K562 (cell line): ENCODE measurements at regions not wholly inside any gene's neighbourhood (a gene's known extent, or its start where the extent isn't known, plus 50 kb on each side); places are given as distances from the start of the nearest gene placed in this dataset.
"Not testable (repeated sequence)": the region's sequence is repeated elsewhere in the genome, so short reads cannot be mapped to it uniquely, and the experiment has no call there.

Experiments
- ATAC-seq: fragments of 200-7000 bp; cut with Tn5 transposase; 3 replicates; pipeline ENCODE4 v1.9.1; 2020; ENCODE audit warnings: moderate library complexity
- BruUV-seq: library from RNA; stranded (reverse); fragments of 400-500 nt; replicated peaks from 2 replicates; lab custom pipeline; 2021; lab: Mats Ljungman, UMichigan
- CTCF ChIA-PET: fragments of 300-600 bp; formaldehyde crosslinking; extraction: SDS; loops from one replicate; lab custom pipeline; 2021; ENCODE audit warnings: low intra/inter-chr PET ratio; lab: Yijun Ruan, JAX
- POLR2A ChIA-PET: fragments of 300-600, 350-650 bp; sonication (Branson Sonifier 250); formaldehyde crosslinking; extraction: SDS; loops from one replicate; lab custom pipeline; 2021; ENCODE audit warnings: antibody characterized with exemption, inconsistent platforms; lab: Yijun Ruan, JAX
- DNase-seq, 4 experiments: peaks; one replicate each; pipeline versions ENCODE4 v3.0.0 to v3.0.0-alpha.2; 2011 to 2018; ENCODE audit warnings: low spot score in 3 of 4, mixed read lengths in 3 of 4; ENCODE audit errors: extremely low read depth in 1 of 4
- FAIRE-seq: peaks from 2 replicates; lab custom pipeline; 2011; peaks lifted over from hg19 to GRCh38; lab: Jason Lieb, UNC
- H2AFZ ChIP-seq: 2 replicates; pipeline ENCODE4 v1.6.0; 2011; ENCODE audit warnings: low read depth, low read length, control low read depth, inconsistent platforms
- H3K27ac ChIP-seq: fragments of 200-600 bp; 3 replicates; pipeline ENCODE4 v1.8.0; 2011; ENCODE audit warnings: low read depth, mild to moderate bottlenecking, control low read depth, inconsistent platforms, low read length, moderate library complexity, mixed read lengths; ENCODE audit errors: extremely low read depth
- H3K27me3 ChIP-seq, 2 experiments: fragments of 300-600 bp in 1 of 2; 2 replicates in 1 of 2; 3 replicates in 1 of 2; pipeline versions ENCODE4 v1.6.0 to v1.8.0; 2011; ENCODE audit warnings: inconsistent platforms in 2 of 2, low read length in 2 of 2, mild to moderate bottlenecking in 1 of 2, mixed read lengths in 1 of 2, moderate library complexity in 1 of 2; ENCODE audit not compliant: control insufficient read depth in 2 of 2, insufficient read depth in 2 of 2
- H3K36me3 ChIP-seq: fragments of 300-600 bp; 3 replicates; pipeline ENCODE4 v1.8.0; 2011; ENCODE audit warnings: mild to moderate bottlenecking, low read length, inconsistent platforms; ENCODE audit not compliant: control insufficient read depth, insufficient read depth
- H3K4me1 ChIP-seq, 2 experiments: fragments of 200-600 bp in 1 of 2; replicated peaks in 1 of 2; 2 replicates in 1 of 2; 3 replicates in 1 of 2; pipeline versions ENCODE4 v1.5.1 to v1.8.0; 2011; ENCODE audit warnings: inconsistent platforms in 2 of 2, low read length in 2 of 2, mild to moderate bottlenecking in 1 of 2, mixed read lengths in 1 of 2, moderate library complexity in 1 of 2; ENCODE audit not compliant: control insufficient read depth in 2 of 2, insufficient read depth in 2 of 2
- H3K4me2 ChIP-seq: 2 replicates; pipeline ENCODE4 v1.6.1; 2011; ENCODE audit warnings: low read length, control low read depth, inconsistent platforms, mixed read lengths; ENCODE audit not compliant: insufficient read depth
- H3K4me3 ChIP-seq: fragments of 200-600 bp; sonication (generic), shearing (Covaris generic); 2 replicates; pipeline ENCODE4 v1.5.1; 2016; ENCODE audit warnings: control low read depth, inconsistent platforms
- H3K79me2 ChIP-seq: fragments of 200-600 bp; 3 replicates; pipeline ENCODE4 v1.8.0; 2011; ENCODE audit warnings: low read length, inconsistent platforms; ENCODE audit not compliant: control insufficient read depth, insufficient read depth
- H3K9ac ChIP-seq, 2 experiments: 2 replicates each; pipeline versions ENCODE4 v1.6.0 to v1.6.1; 2011; ENCODE audit warnings: low read depth in 2 of 2, low read length in 2 of 2, control low read depth in 1 of 2, inconsistent platforms in 1 of 2, mild to moderate bottlenecking in 1 of 2, mixed read lengths in 1 of 2; ENCODE audit not compliant: insufficient read depth in 1 of 2
- H3K9me1 ChIP-seq: one replicate; pipeline ENCODE4 v1.6.0; 2011; ENCODE audit warnings: inconsistent platforms, mild to moderate bottlenecking, low read length, moderate library complexity; ENCODE audit not compliant: control insufficient read depth, insufficient read depth
- H3K9me3 ChIP-seq: replicated peaks from 2 replicates; pipeline ENCODE4 v1.5.1; 2011; ENCODE audit warnings: low read depth, low read length, inconsistent platforms; ENCODE audit not compliant: control insufficient read depth, insufficient read depth
- H4K20me1 ChIP-seq: replicated peaks from 2 replicates; pipeline ENCODE4 v1.6.1; 2011; ENCODE audit warnings: low read length, inconsistent platforms, mixed read lengths; ENCODE audit not compliant: control insufficient read depth, insufficient read depth
- CXXC5 ChIP-seq: fragments of 250-450 bp; sonication (Bioruptor Pico); IDR thresholded peaks from 2 replicates; pipeline ENCODE4 v1.8.0; 2022; ENCODE audit warnings: inconsistent platforms, mild to moderate bottlenecking, moderate library complexity
- E2F8 ChIP-seq: fragments of 450-650 bp; IDR thresholded peaks from 2 replicates; pipeline ENCODE4 v1.7.1; 2018; ENCODE audit warnings: mild to moderate bottlenecking, low read depth; ENCODE audit not compliant: partially characterized antibody
- ETV1 ChIP-seq: fragments of 450-650 bp; conservative IDR thresholded peaks from 2 replicates; pipeline ENCODE4 v1.6.1; 2016; ENCODE audit warnings: missing genetic modification characterization, control low read depth, low read depth, missing compliant biosample characterization
- L3MBTL2 ChIP-seq: fragments of 450-650 bp; IDR thresholded peaks from 2 replicates; pipeline ENCODE4 v1.6.1; 2016; ENCODE audit warnings: mild to moderate bottlenecking, moderate library complexity
- RBM14 ChIP-seq: fragments of 200-400 bp; formaldehyde crosslinking; IDR thresholded peaks from 2 replicates; pipeline ENCODE4 v1.6.1; 2018; ENCODE audit warnings: low read depth, mild to moderate bottlenecking, low read length, moderate library complexity, borderline replicate concordance; ENCODE audit not compliant: insufficient read depth
- WGBS: fragments of 100-300 bp; shearing (Covaris generic); methylation state at CpG from one replicate; pipeline ENCODE4 v1.1.6; 2016; ENCODE audit warnings: low coverage, mixed read lengths; ENCODE audit not compliant: insufficient coverage; ENCODE audit errors: missing lambda C conversion rate; 5-methylcytosine and 5-hydroxymethylcytosine counted together
- in situ Hi-C: fragments of 300-500 bp; cut with MboI; formaldehyde crosslinking; loops from 4 replicates; pipeline ENCODE4 v1.15.0; 2018; ENCODE audit warnings: inconsistent platforms, mixed read lengths
- intact Hi-C: fragments of 100-400 bp; cut with micrococcal nuclease; formaldehyde crosslinking; loops from 2 replicates; pipeline ENCODE4 v1.14.2; 2022
- TF ChIP-seq, protein P1 (sequence below): fragments of 250-450 bp; sonication (Bioruptor Pico); IDR thresholded peaks from 2 replicates; pipeline ENCODE4 v1.4.0; 2020; ENCODE audit warnings: mild to moderate bottlenecking

- no peaks in the 10 kb centered on the region for H4K20me1 ChIP-seq
- FAIRE-seq (no peak), ATAC-seq (no peak), DNase-seq (no peak)
- in situ Hi-C loops, result no loop called here
- intact Hi-C loops, result no loop called here
- no peaks in the 10 kb centered on the region for H3K4me1 ChIP-seq
- H3K4me3 ChIP-seq, result no peak overlapping the region
- H3K79me2 ChIP-seq, result no peaks in the 10 kb centered on the region
- ChIA-PET POLR2A (no interaction called here), CTCF (no interaction called here)
- no peak overlapping the region for H3K27ac ChIP-seq
- BruUV-seq, result no TSS peak
- TF ChIP-seq CXXC5 (CRISPR knock-in tag) (no peak), L3MBTL2 (no peak), RBM14 (no peak), ETV1 (no peak), E2F8 (no peak)
- TF ChIP-seq, protein P1, sequence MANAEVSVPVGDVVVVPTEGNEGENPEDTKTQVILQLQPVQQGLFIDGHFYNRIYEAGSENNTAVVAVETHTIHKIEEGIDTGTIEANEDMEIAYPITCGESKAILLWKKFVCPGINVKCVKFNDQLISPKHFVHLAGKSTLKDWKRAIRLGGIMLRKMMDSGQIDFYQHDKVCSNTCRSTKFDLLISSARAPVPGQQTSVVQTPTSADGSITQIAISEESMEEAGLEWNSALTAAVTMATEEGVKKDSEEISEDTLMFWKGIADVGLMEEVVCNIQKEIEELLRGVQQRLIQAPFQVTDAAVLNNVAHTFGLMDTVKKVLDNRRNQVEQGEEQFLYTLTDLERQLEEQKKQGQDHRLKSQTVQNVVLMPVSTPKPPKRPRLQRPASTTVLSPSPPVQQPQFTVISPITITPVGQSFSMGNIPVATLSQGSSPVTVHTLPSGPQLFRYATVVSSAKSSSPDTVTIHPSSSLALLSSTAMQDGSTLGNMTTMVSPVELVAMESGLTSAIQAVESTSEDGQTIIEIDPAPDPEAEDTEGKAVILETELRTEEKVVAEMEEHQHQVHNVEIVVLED (CRISPR knock-in tag), result no peak
- no peaks in the 10 kb centered on the region for H3K9me3 ChIP-seq
- H3K4me2 ChIP-seq, result no peak overlapping the region
- no peak overlapping the region for H2AFZ ChIP-seq
- WGBS, result 5% methylated on average over 3 of the region's 3 CpGs
- H3K9ac ChIP-seq, result no peak overlapping the region
- H3K27me3 ChIP-seq, result no peaks in the 10 kb centered on the region
- H3K9me1 ChIP-seq, result no peaks in the 10 kb centered on the region
- H3K36me3 ChIP-seq, result no peaks in the 10 kb centered on the region
Observed at GRCh38 chr9:104322596-104322995, 181.5 kb upstream of the OR13F1 start.

GRCh38 chr9:104323967-104324694 is 179.9 kb upstream of the OR13F1 start:
- H3K9me3 ChIP-seq, H4K20me1 ChIP-seq, H2AFZ ChIP-seq, CTCF ChIA-PET, H3K4me1 ChIP-seq, H3K27ac ChIP-seq, H3K79me2 ChIP-seq, H3K27me3 ChIP-seq, in situ Hi-C loops, intact Hi-C loops, DNase-seq, BruUV-seq, H3K9me1 ChIP-seq, H3K9ac ChIP-seq, H3K36me3 ChIP-seq, ATAC-seq, FAIRE-seq, POLR2A ChIA-PET, H3K4me3 ChIP-seq, H3K4me2 ChIP-seq: not testable (repeated sequence)
- WGBS, result 6% methylated on average over 2 of the region's 2 CpGs
